HCT116 (cell line): ENCODE measurements at regions not wholly inside any gene's neighbourhood (a gene's known extent, or its start where the extent isn't known, plus 50 kb on each side); places are given as distances from the start of the nearest gene placed in this dataset.

Experiments used
- ATAC-seq: fragments of 200-7000 bp; cut with Tn5 transposase; 2 replicates; pipeline ENCODE4 v1.9.1; 2020; ENCODE audit warnings: mild to moderate bottlenecking, moderate library complexity
- BruUV-seq: library from RNA; stranded (reverse); fragments of 400-500 nt; replicated peaks from 2 replicates; lab custom pipeline; 2021; lab: Mats Ljungman, UMichigan
- CTCF ChIA-PET: fragments of 300-600 bp; sonication (Branson Sonifier 250); formaldehyde crosslinking; loops from one replicate; lab custom pipeline; 2021; ENCODE audit warnings: antibody characterized with exemption; lab: Charles Lee
- POLR2A ChIA-PET: fragments of 300-600, 350-600 bp; sonication (Branson Sonifier 250); formaldehyde crosslinking; loops from one replicate; lab custom pipeline; 2021; ENCODE audit warnings: antibody characterized with exemption; lab: Charles Lee
- RAD21 ChIA-PET, 2 experiments: fragments of 300-600 bp; sonication (Branson Sonifier 250); formaldehyde crosslinking; loops; one replicate each; lab custom pipeline; 2023; ENCODE audit warnings: low total read pairs in 2 of 2; ENCODE audit not compliant: uncharacterized antibody in 2 of 2, unreplicated experiment in 2 of 2, low non-redundant PET in 1 of 2; lab: Charles Lee
- DNase-seq: peaks from one replicate; pipeline ENCODE4 v3.0.0-alpha.2; 2010; ENCODE audit warnings: low read depth, low spot score
- H2AFZ ChIP-seq: fragments of 200-600 bp; shearing (Covaris generic), sonication (generic); 2 replicates; pipeline ENCODE4 v1.6.1; 2017; ENCODE audit warnings: low read depth, mixed run types, mixed read lengths, antibody characterized with exemption, low read length; ENCODE audit not compliant: poor library complexity, severe bottlenecking
- H3K27ac ChIP-seq: 2 replicates; pipeline ENCODE4 v1.5.1; 2012; ENCODE audit warnings: low read depth, low read length
- H3K27me3 ChIP-seq: fragments of 200-600 bp; sonication (generic); 2 replicates; pipeline ENCODE4 v1.6.1; 2016; ENCODE audit warnings: mixed run types, low read length, mixed read lengths; ENCODE audit not compliant: insufficient read depth
- H3K36me3 ChIP-seq, 2 experiments: fragments of 200-500 bp in 1 of 2; fragments of 200-600 bp in 1 of 2; sonication (Bioruptor generic) in 1 of 2; sonication (generic) in 1 of 2; 2 replicates each; pipeline versions ENCODE4 v1.5.1 to v1.6.1; 2014 to 2016; ENCODE audit warnings: low read length in 2 of 2, inconsistent platforms in 1 of 2, mixed read lengths in 1 of 2, mixed run types in 1 of 2; ENCODE audit not compliant: insufficient read depth in 2 of 2, control insufficient read depth in 1 of 2
- H3K4me1 ChIP-seq, 2 experiments: fragments of 200-600 bp in 1 of 2; sonication (generic) in 1 of 2; 2 replicates each; pipeline versions ENCODE4 v1.5.1 to v1.6.1; 2012 to 2017; ENCODE audit warnings: low read length in 2 of 2, inconsistent platforms in 1 of 2, mild to moderate bottlenecking in 1 of 2, mixed read lengths in 1 of 2, mixed run types in 1 of 2, moderate library complexity in 1 of 2; ENCODE audit not compliant: insufficient read depth in 2 of 2, control insufficient read depth in 1 of 2
- H3K4me2 ChIP-seq: fragments of 200-600 bp; sonication (generic); 2 replicates; pipeline ENCODE4 v1.6.1; 2017; ENCODE audit warnings: mixed run types, low read length, mixed read lengths
- H3K4me3 ChIP-seq, 2 experiments: fragments of 200-600 bp in 1 of 2; sonication (generic) in 1 of 2; replicated peaks in 1 of 2; 2 replicates each; pipeline ENCODE4 v1.5.1; 2011 to 2016; ENCODE audit warnings: low read length in 2 of 2, control low read depth in 1 of 2, low read depth in 1 of 2, mild to moderate bottlenecking in 1 of 2, mixed read lengths in 1 of 2, mixed run types in 1 of 2
- H3K79me2 ChIP-seq: fragments of 200-600 bp; sonication (generic); 2 replicates; pipeline ENCODE4 v1.6.1; 2017; ENCODE audit warnings: mild to moderate bottlenecking, mixed run types, low read length, moderate library complexity, mixed read lengths; ENCODE audit not compliant: insufficient read depth
- H3K9ac ChIP-seq: fragments of 200-600 bp; sonication (generic); 2 replicates; pipeline ENCODE4 v1.6.1; 2016; ENCODE audit warnings: low read length, mixed read lengths
- H3K9me2 ChIP-seq: fragments of 200-600 bp; sonication (generic), shearing (Covaris generic); 2 replicates; pipeline ENCODE4 v1.6.1; 2017; ENCODE audit warnings: mixed run types, mild to moderate bottlenecking, moderate library complexity; ENCODE audit not compliant: insufficient read depth
- H3K9me3 ChIP-seq, 2 experiments: fragments of 200-500 bp in 1 of 2; fragments of 200-600 bp in 1 of 2; sonication (Bioruptor generic) in 1 of 2; sonication (generic) in 1 of 2; 2 replicates each; pipeline ENCODE4 v1.6.1; 2014 to 2017; ENCODE audit warnings: low read length in 2 of 2, mixed read lengths in 2 of 2, inconsistent platforms in 1 of 2, low read depth in 1 of 2, mild to moderate bottlenecking in 1 of 2, mixed run types in 1 of 2, moderate library complexity in 1 of 2; ENCODE audit not compliant: control insufficient read depth in 1 of 2, insufficient read depth in 1 of 2
- H4K20me1 ChIP-seq: fragments of 200-600 bp; sonication (generic), shearing (Covaris generic); 2 replicates; pipeline ENCODE4 v1.6.1; 2017; ENCODE audit warnings: mixed run types, mild to moderate bottlenecking, moderate library complexity; ENCODE audit not compliant: insufficient read depth
- ATF3 ChIP-seq: IDR thresholded peaks from 2 replicates; pipeline ENCODE4 v1.6.1; 2012
- CBX3 ChIP-seq: IDR thresholded peaks from 2 replicates; pipeline ENCODE4 v1.6.1; 2012; ENCODE audit warnings: low read depth
- EGR1 ChIP-seq: IDR thresholded peaks from 2 replicates; pipeline ENCODE4 v1.6.1; 2012; ENCODE audit warnings: low read depth
- ELF1 ChIP-seq: IDR thresholded peaks from 2 replicates; pipeline ENCODE4 v1.6.1; 2012; ENCODE audit warnings: low read depth, borderline replicate concordance
- EZH2phosphoT487 ChIP-seq: fragments of 200-600 bp; IDR thresholded peaks from 2 replicates; pipeline ENCODE4 v1.6.1; 2018; ENCODE audit warnings: antibody characterized with exemption, borderline replicate concordance
- FOSL1 ChIP-seq: IDR thresholded peaks from 2 replicates; pipeline ENCODE4 v1.6.1; 2012; ENCODE audit warnings: low read depth
- JUND ChIP-seq: IDR thresholded peaks from 2 replicates; pipeline ENCODE4 v1.6.1; 2012
- POLR2AphosphoS5 ChIP-seq: IDR thresholded peaks from 2 replicates; pipeline ENCODE4 v1.6.1; 2011; ENCODE audit warnings: mild to moderate bottlenecking, low read depth, low read length, moderate library complexity
- RAD21 ChIP-seq: IDR thresholded peaks from 2 replicates; pipeline ENCODE4 v1.6.1; 2012; ENCODE audit warnings: low read depth, mild to moderate bottlenecking
- REST ChIP-seq: IDR thresholded peaks from 2 replicates; pipeline ENCODE4 v1.6.1; 2012; ENCODE audit warnings: low read depth
- SIN3A ChIP-seq: IDR thresholded peaks from 2 replicates; pipeline ENCODE4 v1.6.1; 2012; ENCODE audit warnings: low read depth
- SP1 ChIP-seq: IDR thresholded peaks from 2 replicates; pipeline ENCODE4 v1.6.1; 2012; ENCODE audit warnings: low read depth
- SRF ChIP-seq: IDR thresholded peaks from 2 replicates; pipeline ENCODE4 v1.6.1; 2012; ENCODE audit warnings: low read depth
- TCF7L2 ChIP-seq: IDR thresholded peaks from 2 replicates; pipeline ENCODE4 v1.7.0; 2011; ENCODE audit warnings: borderline replicate concordance, inconsistent platforms; ENCODE audit not compliant: insufficient read depth, insufficient read length; ENCODE audit errors: extremely low read depth
- ZBTB33 ChIP-seq: IDR thresholded peaks from 2 replicates; pipeline ENCODE4 v1.6.1; 2011; ENCODE audit warnings: mild to moderate bottlenecking, low read length, moderate library complexity; ENCODE audit not compliant: insufficient replicate concordance; ENCODE audit errors: extremely low read depth
- ZFX ChIP-seq: fragments of 450-650 bp; IDR thresholded peaks from 2 replicates; pipeline ENCODE4 v1.6.1; 2017
- intact Hi-C: fragments of 100-400 bp; cut with micrococcal nuclease; formaldehyde crosslinking; loops from 2 replicates; pipeline ENCODE4 v1.10.0; 2022

GRCh38 chr5:75993183-75993582 lies 90.0 kb upstream of the SV2C start:
- no peak overlapping the region for H3K4me3 ChIP-seq
- ChIA-PET CTCF (no interaction called here), POLR2A (no interaction called here), RAD21 (no interaction called here)
- H4K20me1 ChIP-seq = no peaks in the 10 kb centered on the region
- H3K9me3 ChIP-seq = no peaks in the 10 kb centered on the region
- no peak overlapping the region for H3K27ac ChIP-seq
- no peaks in the 10 kb centered on the region for H3K36me3 ChIP-seq
- no peak overlapping the region for H3K4me2 ChIP-seq
- no peaks in the 10 kb centered on the region for H3K4me1 ChIP-seq
- intact Hi-C loops = no loop called here
- ATAC-seq (no peak), DNase-seq (no peak)
- BruUV-seq = no TSS peak
- H3K79me2 ChIP-seq = no peaks in the 10 kb centered on the region
- peaks cover 21% of the 10 kb centered on the region for H3K27me3 ChIP-seq
- no peaks in the 10 kb centered on the region for H3K9me2 ChIP-seq
- no peak overlapping the region for H2AFZ ChIP-seq
- H3K9ac ChIP-seq = no peak overlapping the region
- TF ChIP-seq SIN3A (no peak), ZBTB33 (no peak), SRF (no peak), RAD21 (no peak), ZFX (no peak), ATF3 (no peak), SP1 (no peak), JUND (no peak), EZH2phosphoT487 (no peak)

- TF ChIP-seq EZH2phosphoT487 = no peak
- TF ChIP-seq ELF1 = no peak
- TF ChIP-seq REST = no peak
- no peak for TF ChIP-seq ATF3
- TF ChIP-seq EGR1 = no peak
- TF ChIP-seq SP1 = no peak
- TF ChIP-seq SRF = no peak
- no peak for TF ChIP-seq POLR2AphosphoS5
- TF ChIP-seq TCF7L2 = no peak
- no peak for TF ChIP-seq CBX3
- TF ChIP-seq FOSL1 = no peak
- TF ChIP-seq JUND = no peak
- Histone ChIP-seq H3K9ac (no peak overlapping the region), H3K9me2 (no peaks in the 10 kb centered on the region), H3K9me3 (no peaks in the 10 kb centered on the region), H3K27ac (no peak overlapping the region), H3K79me2 (no peaks in the 10 kb centered on the region), H2AFZ (no peak overlapping the region), H3K4me2 (no peak overlapping the region), H3K36me3 (no peaks in the 10 kb centered on the region), H3K4me3 (no peak overlapping the region), H3K4me1 (no peaks in the 10 kb centered on the region), H4K20me1 (no peaks in the 10 kb centered on the region), H3K27me3 (peaks cover 21% of the 10 kb centered on the region)
- ChIA-PET RAD21 (no interaction called here), POLR2A (no interaction called here), CTCF (no interaction called here)
- ATAC-seq (no peak), DNase-seq (no peak)
- intact Hi-C loops = no loop called here
- no TSS peak for BruUV-seq
Measured at GRCh38 chr5:75992753-75993152, 90.4 kb upstream of the SV2C start.
